Endodermal cell (in vitro differentiated cells): ENCODE measurements at regions not wholly inside any gene's neighbourhood (a gene's known extent, or its start where the extent isn't known, plus 50 kb on each side); places are given as distances from the start of the nearest gene placed in this dataset.
A peak's percentile ranks its signal among the peaks of the same experiment; 100 is the strongest.

ENCODE experiments used
- DNase-seq: peaks from one replicate; pipeline ENCODE4 v3.0.0-alpha.2; 2017
- H3K27ac ChIP-seq: 2 replicates; pipeline ENCODE4 v1.5.1; 2013; ENCODE audit warnings: mild to moderate bottlenecking, low read depth, low read length, moderate library complexity
- H3K27me3 ChIP-seq: 2 replicates; pipeline ENCODE4 v1.6.1; 2013; ENCODE audit warnings: mild to moderate bottlenecking, low read length, moderate library complexity; ENCODE audit not compliant: insufficient read depth, control insufficient read depth, poor library complexity, severe bottlenecking
- H3K36me3 ChIP-seq: 2 replicates; pipeline ENCODE4 v1.7.0; 2013; ENCODE audit warnings: mild to moderate bottlenecking, low read length, moderate library complexity; ENCODE audit not compliant: control insufficient read depth, insufficient read depth
- H3K4me1 ChIP-seq: one replicate; pipeline ENCODE4 v1.7.0; 2013; ENCODE audit warnings: low read length; ENCODE audit not compliant: control insufficient read depth, insufficient read depth
- H3K4me3 ChIP-seq: 2 replicates; pipeline ENCODE4 v1.5.1; 2013; ENCODE audit warnings: mild to moderate bottlenecking, low read length, moderate library complexity
- H3K9ac ChIP-seq: 2 replicates; pipeline ENCODE4 v1.6.1; 2013; ENCODE audit warnings: mild to moderate bottlenecking, low read length, moderate library complexity; ENCODE audit not compliant: poor library complexity, severe bottlenecking; ENCODE audit errors: extremely low read depth
- H3K9me3 ChIP-seq: 2 replicates; pipeline ENCODE4 v1.6.1; 2013; ENCODE audit warnings: mild to moderate bottlenecking, low read length, moderate library complexity; ENCODE audit not compliant: control insufficient read depth
- H3K27ac Mint-ChIP-seq: 2 replicates; pipeline ENCODE4 v1.8.0; 2020; ENCODE audit warnings: mixed read lengths
- H3K27me3 Mint-ChIP-seq: 2 replicates; pipeline ENCODE4 v1.8.0; 2021; ENCODE audit warnings: mild to moderate bottlenecking, mixed read lengths; ENCODE audit not compliant: insufficient read depth
- H3K36me3 Mint-ChIP-seq: 2 replicates; pipeline ENCODE4 v1.8.0; 2020; ENCODE audit warnings: low read depth, mixed read lengths
- H3K4me1 Mint-ChIP-seq: 2 replicates; pipeline ENCODE4 v1.8.0; 2020; ENCODE audit warnings: mixed read lengths
- H3K4me3 Mint-ChIP-seq: 2 replicates; pipeline ENCODE4 v1.8.0; 2020; ENCODE audit warnings: mild to moderate bottlenecking, moderate library complexity, mixed read lengths
- H3K9me3 Mint-ChIP-seq: 2 replicates; pipeline ENCODE4 v1.8.0; 2020; ENCODE audit warnings: mild to moderate bottlenecking, mixed read lengths
- WGBS, 2 experiments: methylation state at CpG; one replicate each; pipeline versions ENCODE4 v1.1.5 to v1.1.7; 2013; ENCODE audit warnings: missing lambda C conversion rate in 2 of 2, mixed read lengths in 1 of 2; ENCODE audit not compliant: insufficient coverage in 1 of 2, insufficient read length in 1 of 2; 5-methylcytosine and 5-hydroxymethylcytosine counted together
- TF ChIP-seq, protein P1 (sequence below): fragments of 200-600 bp; sonication (generic); conservative IDR thresholded peaks from 2 replicates; pipeline ENCODE4 v1.5.0; 2021; ENCODE audit warnings: antibody characterized with exemption, mild to moderate bottlenecking

DNA sequence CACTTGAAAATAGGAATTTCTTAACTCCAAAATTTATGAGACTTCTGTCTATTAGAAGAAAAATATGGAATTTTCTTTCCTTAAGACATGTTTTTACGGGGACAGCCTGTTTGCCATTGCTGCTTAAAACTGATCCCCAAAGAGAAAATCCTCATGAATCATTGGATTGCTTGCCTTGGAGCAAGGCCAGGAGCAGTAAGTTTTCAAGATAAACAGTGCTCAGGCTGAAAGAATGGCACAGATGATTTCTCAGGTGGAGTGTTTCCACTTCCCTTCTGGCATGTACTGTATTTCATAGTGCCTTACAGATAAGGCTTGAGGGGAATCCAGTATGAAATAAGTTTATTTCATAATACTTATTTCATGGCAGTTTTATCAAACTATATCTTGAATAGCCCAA lies 74.3 kb upstream of the MMADHC start:
- H3K9ac ChIP-seq, result no peak overlapping the region
- Mint-ChIP-seq H3K36me3 (no peaks in the 10 kb centered on the region), H3K4me3 (no peak overlapping the region), H3K4me1 (peaks cover 12% of the 10 kb centered on the region), H3K9me3 (no peaks in the 10 kb centered on the region), H3K27ac (no peak overlapping the region), H3K27me3 (no peaks in the 10 kb centered on the region)
- H3K4me1 ChIP-seq, result peaks cover 2% of the 10 kb centered on the region
- TF ChIP-seq, protein P1, sequence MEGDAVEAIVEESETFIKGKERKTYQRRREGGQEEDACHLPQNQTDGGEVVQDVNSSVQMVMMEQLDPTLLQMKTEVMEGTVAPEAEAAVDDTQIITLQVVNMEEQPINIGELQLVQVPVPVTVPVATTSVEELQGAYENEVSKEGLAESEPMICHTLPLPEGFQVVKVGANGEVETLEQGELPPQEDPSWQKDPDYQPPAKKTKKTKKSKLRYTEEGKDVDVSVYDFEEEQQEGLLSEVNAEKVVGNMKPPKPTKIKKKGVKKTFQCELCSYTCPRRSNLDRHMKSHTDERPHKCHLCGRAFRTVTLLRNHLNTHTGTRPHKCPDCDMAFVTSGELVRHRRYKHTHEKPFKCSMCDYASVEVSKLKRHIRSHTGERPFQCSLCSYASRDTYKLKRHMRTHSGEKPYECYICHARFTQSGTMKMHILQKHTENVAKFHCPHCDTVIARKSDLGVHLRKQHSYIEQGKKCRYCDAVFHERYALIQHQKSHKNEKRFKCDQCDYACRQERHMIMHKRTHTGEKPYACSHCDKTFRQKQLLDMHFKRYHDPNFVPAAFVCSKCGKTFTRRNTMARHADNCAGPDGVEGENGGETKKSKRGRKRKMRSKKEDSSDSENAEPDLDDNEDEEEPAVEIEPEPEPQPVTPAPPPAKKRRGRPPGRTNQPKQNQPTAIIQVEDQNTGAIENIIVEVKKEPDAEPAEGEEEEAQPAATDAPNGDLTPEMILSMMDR, result no peak
- H3K4me3 ChIP-seq, result no peak overlapping the region
- no peak for DNase-seq
- no peaks in the 10 kb centered on the region for H3K9me3 ChIP-seq
- no peaks in the 10 kb centered on the region for H3K27me3 ChIP-seq
- WGBS, 2 experiments, result 96 to 100% methylated on average over 1 of the region's 1 CpG
- no peak overlapping the region for H3K27ac ChIP-seq
- no peaks in the 10 kb centered on the region for H3K36me3 ChIP-seq

DNA sequence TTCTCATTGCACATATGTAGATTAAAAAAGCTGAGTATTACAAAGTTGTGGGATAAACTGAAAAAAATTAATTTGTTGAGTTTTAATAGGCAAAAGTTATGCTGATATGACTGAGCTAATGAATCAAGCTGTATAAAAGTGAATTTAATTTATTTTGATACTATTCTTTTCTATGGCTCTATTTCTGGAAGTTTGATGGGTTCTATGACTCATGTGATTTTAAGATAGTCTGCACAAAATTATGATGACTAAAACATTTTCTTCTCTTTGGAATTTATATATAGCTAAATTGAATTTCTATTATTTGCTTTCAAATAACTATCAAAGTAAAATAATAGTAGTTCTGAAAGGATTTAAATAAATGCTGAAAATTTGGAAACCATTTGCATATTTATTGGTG lies 71.0 kb upstream of the MMADHC start:
- peaks cover 8% of the 10 kb centered on the region for H3K9me3 ChIP-seq
- Mint-ChIP-seq H3K36me3 (no peaks in the 10 kb centered on the region), H3K27me3 (no peaks in the 10 kb centered on the region), H3K4me1 (peaks cover 22% of the 10 kb centered on the region), H3K9me3 (peaks cover 8% of the 10 kb centered on the region), H3K27ac (no peak overlapping the region), H3K4me3 (no peak overlapping the region)
- H3K4me1 ChIP-seq, result peaks cover 6% of the 10 kb centered on the region
- DNase-seq, result no peak
- no peak overlapping the region for H3K27ac ChIP-seq
- H3K4me3 ChIP-seq, result no peak overlapping the region
- TF ChIP-seq, protein P1, result no peak
- H3K36me3 ChIP-seq, result no peaks in the 10 kb centered on the region
- no peaks in the 10 kb centered on the region for H3K27me3 ChIP-seq
- H3K9ac ChIP-seq, result no peak overlapping the region

DNA sequence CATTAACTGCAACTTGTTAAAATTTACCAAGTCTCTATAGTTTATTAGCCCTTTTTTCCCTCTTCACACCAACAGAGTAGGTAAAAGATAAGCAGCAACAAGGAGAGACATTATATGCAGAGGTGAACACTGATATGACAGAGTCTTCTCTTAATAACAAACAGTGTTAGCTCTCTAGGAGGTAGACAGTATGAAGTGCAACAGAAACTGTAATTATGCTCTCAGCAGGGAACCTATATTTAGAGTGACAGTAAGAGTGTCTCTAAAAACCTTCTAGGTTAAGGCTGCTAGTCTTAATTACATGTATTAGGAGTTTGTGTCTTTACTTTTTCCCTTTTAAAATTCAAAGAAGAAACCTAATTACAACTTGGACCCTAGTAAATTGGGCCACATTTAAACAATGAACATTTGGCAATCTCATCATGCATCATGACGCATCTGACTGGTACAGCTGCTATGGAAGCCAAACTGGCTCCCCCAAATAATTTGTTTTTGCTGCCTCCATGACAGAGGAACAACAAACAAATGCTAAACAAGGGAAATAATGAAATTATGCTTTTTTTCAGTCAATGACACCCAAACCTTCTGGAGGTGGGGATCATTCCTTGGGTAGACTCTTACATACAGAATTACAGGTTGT lies 69.9 kb upstream of the MMADHC start:
- H3K36me3 ChIP-seq, result no peaks in the 10 kb centered on the region
- peaks cover 8% of the 10 kb centered on the region for H3K9me3 ChIP-seq
- no peak for DNase-seq
- Mint-ChIP-seq H3K9me3 (peaks cover 8% of the 10 kb centered on the region), H3K4me1 (peaks cover 27% of the 10 kb centered on the region), H3K27ac (peak overlapping the region; percentile 22), H3K4me3 (no peak overlapping the region), H3K36me3 (no peaks in the 10 kb centered on the region), H3K27me3 (no peaks in the 10 kb centered on the region)
- H3K4me1 ChIP-seq, result peaks cover 6% of the 10 kb centered on the region
- H3K27me3 ChIP-seq, result no peaks in the 10 kb centered on the region
- H3K4me3 ChIP-seq, result no peak overlapping the region
- TF ChIP-seq, protein P1, result no peak
- H3K27ac ChIP-seq, result peak overlapping the region; percentile 44
- WGBS, 2 experiments, result 80 to 100% methylated on average over 1 of the region's 1 CpG
- no peak overlapping the region for H3K9ac ChIP-seq
